GM12878 (cell line): ENCODE measurements at regions not wholly inside any gene's neighbourhood (a gene's known extent, or its start where the extent isn't known, plus 50 kb on each side); places are given as distances from the start of the nearest gene placed in this dataset.

Experiments
- ATF3 ChIP-seq: IDR thresholded peaks from 2 replicates; pipeline ENCODE4 v1.6.1; 2011; ENCODE audit warnings: low read depth, mild to moderate bottlenecking, low read length, moderate library complexity, borderline replicate concordance; ENCODE audit errors: extremely low read depth
- BCL11A ChIP-seq: IDR thresholded peaks from 2 replicates; pipeline ENCODE4 v1.6.1; 2011; ENCODE audit warnings: low read depth, low read length
- CBX5 ChIP-seq: sonication (generic); IDR thresholded peaks from 2 replicates; pipeline ENCODE4 v1.6.1; 2016; ENCODE audit warnings: low read depth, moderate library complexity, mild to moderate bottlenecking, inconsistent platforms
- CUX1 ChIP-seq: IDR thresholded peaks from 2 replicates; pipeline ENCODE4 v1.6.1; 2012; ENCODE audit warnings: improper control_type of control experiment, low read depth, low read length; ENCODE audit not compliant: insufficient replicate concordance
- FOXM1 ChIP-seq: IDR thresholded peaks from 2 replicates; pipeline ENCODE4 v1.6.1; 2012; ENCODE audit warnings: low read depth, mild to moderate bottlenecking, inconsistent platforms, low read length, moderate library complexity
- RAD21 ChIP-seq: IDR thresholded peaks from 2 replicates; pipeline ENCODE4 v1.6.1; 2011; ENCODE audit warnings: mild to moderate bottlenecking, low read depth, low read length, moderate library complexity; ENCODE audit not compliant: insufficient read depth
- RELA ChIP-seq: fragments of 450-650 bp; IDR thresholded peaks from 2 replicates; pipeline ENCODE4 v1.8.0; 2014; ENCODE audit warnings: borderline replicate concordance; ENCODE audit not compliant: partially characterized antibody
- TCF3 ChIP-seq: IDR thresholded peaks from 2 replicates; pipeline ENCODE4 v1.6.1; 2012; ENCODE audit warnings: low read depth, mild to moderate bottlenecking, low read length, borderline replicate concordance; ENCODE audit not compliant: insufficient read depth
- ZNF687 ChIP-seq: fragments of 450-650 bp; IDR thresholded peaks from 2 replicates; pipeline ENCODE4 v1.6.1; 2017; ENCODE audit warnings: mild to moderate bottlenecking, moderate library complexity

GRCh38 chr14:53841109-53842099 is 115.2 kb downstream of the BMP4 start (continued):
- TF ChIP-seq CUX1 (no peak), BCL11A (no peak), FOXM1 (no peak), CBX5 (no peak), ZNF687 (no peak), RAD21 (no peak), ATF3 (no peak), TCF3 (no peak), RELA (no peak)
